GM19455 (cell line): ENCODE measurements at regions not wholly inside any gene's neighbourhood (a gene's known extent, or its start where the extent isn't known, plus 50 kb on each side); places are given as distances from the start of the nearest gene placed in this dataset.

Source experiments
- ATAC-seq: cut with Tn5 transposase; IDR thresholded peaks from one replicate; pipeline ENCODE4 v1.9.1; 2021; ENCODE audit not compliant: unreplicated experiment

DNA sequence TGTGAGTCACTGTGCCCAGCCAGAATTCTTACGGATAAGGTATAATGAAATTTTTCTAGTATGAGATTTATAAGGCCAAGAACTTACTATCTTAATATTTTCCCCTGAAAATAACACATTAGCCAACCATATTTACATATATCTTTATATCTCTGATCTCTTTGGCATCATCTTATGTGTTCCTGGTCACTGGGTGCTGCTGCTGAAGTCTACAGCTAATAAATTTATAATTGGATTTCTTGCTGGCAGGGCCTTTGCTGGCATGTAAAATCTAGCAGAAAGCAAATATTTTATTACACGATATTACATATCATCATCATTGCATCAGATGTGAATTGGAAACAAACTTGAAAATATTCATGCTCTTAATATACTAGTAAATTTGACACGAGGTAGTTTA is 590.7 kb downstream of the ANXA1 start:
- no peak for ATAC-seq

DNA sequence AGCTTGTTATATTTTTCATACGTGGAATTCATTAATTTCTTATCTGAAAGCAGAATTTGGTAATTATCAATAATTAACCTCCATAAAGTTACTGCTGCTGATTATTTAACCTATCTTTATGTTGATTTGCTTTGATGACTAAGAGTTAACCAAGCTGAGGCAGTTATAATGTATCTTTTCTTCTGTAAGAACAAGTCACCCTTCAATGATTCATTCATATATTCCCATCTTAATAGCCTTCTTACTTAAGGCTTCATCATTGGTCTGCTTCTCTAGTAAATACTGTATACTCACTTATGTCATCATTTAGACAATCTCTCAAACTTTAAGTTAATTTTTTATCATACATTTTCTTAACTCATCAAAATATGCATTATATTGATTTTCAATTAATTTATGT is 592.2 kb downstream of the ANXA1 start:
- no peak for ATAC-seq

DNA sequence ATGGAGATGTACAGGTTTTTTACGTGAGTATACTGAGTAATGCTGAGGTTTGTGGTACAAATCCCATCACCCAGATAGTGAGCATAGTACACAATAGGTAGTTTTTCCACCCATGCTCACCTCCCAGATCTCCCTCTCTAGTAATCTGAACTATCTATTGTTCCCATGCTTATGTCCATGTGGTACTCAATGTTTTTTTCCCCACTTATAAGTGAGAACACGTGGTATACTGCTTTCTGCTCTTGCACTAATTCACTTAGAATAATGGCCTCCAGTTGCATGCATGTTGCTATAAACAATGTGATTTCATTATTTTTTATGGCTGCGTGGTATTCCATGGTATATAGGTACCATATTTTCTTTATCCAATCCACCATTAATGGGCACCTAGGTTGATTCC is 593.9 kb downstream of the ANXA1 start:
- ATAC-seq: no peak

DNA sequence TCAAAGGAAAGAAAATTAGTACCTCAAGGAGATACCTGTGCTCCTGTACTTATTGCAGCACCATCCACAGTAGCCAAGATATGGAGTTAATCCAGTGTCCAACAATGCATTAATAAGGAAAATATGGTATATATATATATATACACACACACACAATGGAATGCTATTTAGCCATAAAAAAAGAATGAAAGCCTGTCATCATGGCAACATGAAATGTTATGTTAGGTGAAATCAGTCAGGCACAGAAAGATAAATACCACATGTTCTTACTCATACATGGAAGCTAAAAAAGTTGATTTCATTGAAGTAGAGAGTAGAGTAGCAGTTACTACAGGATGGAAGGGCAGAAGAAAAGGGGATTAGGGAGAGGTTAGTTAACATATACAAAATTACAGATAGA is 601.5 kb downstream of the ANXA1 start:
- ATAC-seq: no peak

DNA sequence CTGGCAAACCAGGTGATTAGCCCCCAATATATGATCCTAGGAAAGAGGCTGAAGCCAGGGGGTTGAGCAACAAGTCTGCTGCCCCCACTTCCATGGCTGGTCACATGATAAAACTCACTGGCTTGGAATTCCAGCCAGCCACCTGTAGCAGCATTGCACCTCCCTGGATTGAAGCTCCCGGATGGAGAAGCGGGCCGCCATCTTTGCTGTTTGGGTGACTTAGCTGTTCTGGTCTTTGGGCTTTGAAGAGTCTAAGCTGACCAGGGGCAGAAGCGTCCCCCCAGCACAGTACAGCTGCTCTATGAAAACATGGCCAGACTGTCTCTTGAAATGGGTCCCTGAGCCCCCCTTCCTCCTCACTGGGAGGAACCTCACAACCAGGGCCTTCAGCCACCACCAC is 610.2 kb downstream of the ANXA1 start:
- ATAC-seq: no peak

DNA sequence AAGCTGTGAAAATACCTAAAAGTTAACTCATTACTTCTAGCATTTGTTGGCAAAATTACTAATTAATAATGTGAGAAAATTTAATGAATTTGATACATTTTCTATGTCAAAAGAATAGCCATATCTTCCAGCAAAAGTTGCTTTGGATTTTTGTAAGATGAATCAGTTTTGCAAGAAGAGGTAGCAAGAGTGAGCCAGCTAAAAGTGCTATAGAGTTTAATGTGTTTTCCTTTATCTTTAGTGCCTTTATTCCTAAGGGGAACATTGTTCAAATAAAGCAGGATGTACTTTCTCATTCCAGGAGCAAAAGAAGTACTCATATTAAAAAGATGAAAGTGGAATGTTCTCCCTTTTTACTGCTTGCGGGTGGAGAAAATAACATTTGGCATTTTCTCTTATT is 622.2 kb downstream of the ANXA1 start:
- no peak for ATAC-seq

DNA sequence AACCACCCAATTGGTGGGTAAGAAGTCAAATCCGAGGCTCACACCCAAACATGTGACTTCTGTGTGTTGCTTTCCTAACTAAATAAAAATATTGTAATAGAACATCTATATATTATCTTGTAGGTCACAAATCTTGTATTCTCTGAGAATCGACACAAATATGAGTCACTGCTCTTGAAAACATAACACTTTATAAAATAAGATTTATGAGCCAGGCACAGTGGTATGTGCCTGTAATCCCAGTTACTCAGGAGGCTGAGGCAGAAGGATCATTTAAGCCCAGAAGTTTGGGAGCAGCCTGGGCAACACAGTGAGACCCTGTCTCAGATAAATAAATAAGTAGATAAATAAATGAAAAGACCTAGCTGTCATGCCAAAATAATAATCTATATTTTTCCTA is 624.1 kb downstream of the ANXA1 start:
- no peak for ATAC-seq

DNA sequence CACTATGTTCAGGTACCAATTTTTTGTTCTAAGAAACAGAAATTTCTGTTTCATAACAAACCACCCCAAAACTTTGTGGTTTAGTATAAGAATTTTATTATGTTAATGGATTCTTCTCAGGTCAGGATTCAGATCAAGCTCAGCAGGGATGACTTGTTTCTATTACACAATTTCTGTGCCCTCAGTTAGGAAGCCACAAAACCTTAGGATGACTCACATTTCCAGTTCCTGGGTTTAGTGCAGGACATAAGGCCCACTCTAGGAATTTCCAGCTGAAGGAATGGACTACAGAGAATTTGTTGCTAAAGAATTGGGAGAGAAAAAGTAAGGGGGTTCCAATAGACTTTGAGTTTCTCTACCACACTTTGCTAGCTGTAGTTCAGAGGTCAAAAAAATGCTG is 629.3 kb downstream of the ANXA1 start:
- no peak for ATAC-seq

DNA sequence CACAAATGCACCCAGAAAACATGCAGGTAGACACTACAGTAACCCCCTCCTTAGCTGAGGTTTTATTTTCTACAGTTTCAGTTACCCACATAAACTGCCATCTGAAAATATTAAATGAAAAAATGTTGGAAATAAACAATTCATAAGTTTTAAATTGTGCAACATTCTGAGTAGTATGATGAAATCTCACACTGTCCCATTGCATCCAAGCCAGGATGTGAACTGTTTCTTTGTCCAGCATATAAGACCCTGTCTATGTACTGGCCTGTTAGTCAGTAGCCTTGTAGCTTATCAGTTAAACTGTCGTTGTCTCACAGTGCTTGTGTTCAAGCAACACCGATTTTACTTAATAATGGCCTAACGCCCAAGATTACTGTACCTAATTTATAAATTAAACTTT is 630.5 kb downstream of the ANXA1 start:
- ATAC-seq: no peak

DNA sequence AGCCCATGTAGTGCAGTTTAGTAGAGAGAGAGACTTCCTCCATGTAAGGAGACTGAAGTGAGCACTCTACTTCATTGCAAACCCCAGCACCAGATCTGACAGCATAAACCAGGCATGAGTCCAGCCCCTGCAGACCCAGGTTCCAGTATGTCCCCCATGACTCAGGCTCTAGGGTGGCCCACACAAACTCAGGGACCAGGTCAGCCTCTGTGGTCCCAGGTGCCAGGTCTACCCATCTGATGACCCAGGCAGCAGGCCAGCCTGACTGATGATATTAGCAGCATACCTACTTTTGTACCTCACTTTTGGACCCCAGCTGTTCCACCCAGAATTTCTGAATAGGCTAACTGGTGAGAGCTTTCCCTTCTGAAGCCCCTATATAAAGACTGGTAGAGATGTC is 647.8 kb downstream of the ANXA1 start:
- no peak for ATAC-seq

DNA sequence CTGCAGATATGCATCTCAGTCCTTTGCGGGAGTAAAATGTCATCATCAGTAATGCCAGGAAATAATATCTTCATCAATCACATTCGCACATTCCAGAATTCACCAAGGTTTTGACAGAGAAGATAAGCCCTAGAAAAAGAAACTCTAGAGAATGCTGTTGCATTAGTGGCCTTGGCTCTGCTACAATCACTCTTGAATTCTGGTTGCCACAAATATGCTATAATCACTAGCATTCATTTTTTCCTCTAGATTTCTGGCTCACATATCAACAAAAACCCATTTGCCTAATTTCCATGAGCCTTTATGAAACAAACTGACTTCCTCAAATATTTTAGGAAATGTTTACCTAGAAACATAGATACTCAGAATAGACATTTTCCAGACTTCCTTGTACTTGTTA is 653.4 kb downstream of the ANXA1 start:
- no peak for ATAC-seq

DNA sequence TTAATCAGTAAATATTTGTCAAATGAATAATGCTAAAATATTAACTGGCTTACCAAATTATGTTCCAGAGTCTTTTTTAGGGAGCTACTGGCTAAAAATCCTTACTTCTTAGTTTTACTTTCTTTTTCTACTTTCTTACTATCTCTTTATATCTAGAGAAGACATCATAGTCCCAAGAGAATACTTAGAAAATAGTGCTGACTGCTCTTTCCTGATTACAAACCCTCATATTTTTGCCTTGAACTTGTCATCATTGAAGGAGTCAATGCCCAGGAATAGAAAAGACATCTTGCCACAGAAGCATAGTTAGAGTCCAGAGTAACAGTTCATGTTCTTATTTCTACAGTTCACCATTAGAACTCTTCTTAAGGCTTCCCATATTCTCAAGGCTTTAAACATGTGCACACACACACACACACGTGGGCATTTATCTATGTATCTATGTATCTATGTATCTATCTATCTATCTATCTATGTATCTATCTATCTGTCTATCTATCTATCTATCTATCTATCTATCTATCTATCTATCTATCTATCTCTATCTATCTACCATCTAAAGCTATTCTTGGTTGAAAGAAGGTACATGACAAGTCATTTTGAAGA is 654.3 kb downstream of the ANXA1 start:
- no peak for ATAC-seq

DNA sequence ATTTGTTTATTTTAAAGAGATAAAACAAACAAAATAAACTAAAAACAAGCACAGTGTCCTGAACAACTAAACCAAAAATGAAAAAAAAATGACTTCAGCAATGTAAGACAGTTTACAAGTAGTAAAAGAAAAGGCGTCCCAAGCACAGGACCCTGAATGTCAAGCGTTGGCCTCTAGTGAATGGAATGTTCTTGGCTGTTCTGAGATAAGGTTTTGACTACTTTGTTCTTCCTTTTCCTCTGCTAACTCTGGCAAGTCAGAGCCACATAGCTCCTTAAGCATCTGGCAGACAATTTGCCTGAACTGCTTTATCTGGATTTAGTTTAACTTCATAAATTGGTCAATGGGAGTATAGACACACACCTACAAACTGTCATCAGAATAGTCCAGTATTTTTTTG is 655.2 kb downstream of the ANXA1 start:
- no peak for ATAC-seq

DNA sequence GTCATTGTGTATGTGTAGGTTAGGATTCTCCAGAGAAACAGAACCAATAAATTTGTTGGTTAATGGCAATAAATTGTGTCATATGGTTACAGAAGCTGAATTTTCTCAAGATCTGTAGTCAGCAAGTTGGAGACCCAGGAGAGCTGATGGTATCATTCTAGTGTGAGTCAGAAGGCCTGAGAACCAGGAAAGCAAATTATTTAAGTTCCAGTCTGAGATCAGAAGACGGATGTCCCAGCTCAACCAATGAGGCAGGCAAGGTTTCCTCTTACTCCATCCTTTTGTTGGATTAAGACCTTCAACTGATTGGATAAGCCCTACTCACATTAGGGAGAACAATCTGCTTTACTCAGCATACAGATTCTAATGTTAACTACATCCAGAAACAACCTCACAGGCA is 656.3 kb downstream of the ANXA1 start:
- no peak for ATAC-seq

DNA sequence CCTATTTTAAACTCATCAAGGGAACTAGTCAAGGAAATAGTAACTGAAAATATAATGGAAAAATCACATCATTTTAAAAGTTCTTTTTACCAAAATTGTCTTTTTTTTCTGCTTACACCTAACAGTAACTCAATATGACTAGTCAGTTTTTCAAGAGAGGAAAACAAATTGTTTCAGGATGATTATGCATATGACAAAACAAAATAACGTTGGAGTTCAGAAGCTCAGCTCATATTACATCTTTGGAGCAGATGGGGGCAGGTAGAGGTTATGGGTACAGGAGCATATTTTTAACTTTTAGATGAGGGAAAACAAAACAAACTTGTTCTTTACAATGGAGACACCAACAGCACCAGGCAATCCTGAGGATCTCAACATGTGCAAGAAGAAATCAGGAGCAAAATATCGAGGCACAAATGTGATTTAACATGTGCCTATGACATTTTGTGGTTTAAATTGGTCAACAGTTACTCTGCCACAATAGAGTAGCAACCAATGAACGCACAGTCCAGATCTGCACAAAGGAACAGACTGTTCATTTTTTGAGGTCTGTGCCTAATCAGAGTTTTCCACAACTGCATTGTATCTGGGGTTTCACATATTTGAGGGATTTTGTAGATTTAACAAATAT is 659.0 kb downstream of the ANXA1 start:
- no peak for ATAC-seq

DNA sequence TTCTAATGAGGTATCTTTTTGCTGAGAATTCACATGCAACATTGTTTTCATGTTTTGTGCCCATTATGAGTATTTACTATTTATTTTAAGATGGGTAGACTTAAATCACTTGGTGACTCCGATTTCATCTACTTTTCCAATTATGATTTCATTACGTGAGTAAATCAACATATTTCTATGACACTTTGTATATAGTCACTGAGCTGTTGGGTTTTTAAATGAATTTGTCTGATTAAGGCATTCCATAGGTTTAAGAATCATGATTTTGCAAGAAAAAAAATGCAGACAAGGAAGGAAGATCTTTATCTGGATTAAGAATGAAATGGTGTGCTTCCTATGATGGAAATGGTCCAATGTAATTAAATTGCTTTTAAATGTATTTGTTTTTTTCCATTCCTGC is 661.9 kb downstream of the ANXA1 start:
- no peak for ATAC-seq

DNA sequence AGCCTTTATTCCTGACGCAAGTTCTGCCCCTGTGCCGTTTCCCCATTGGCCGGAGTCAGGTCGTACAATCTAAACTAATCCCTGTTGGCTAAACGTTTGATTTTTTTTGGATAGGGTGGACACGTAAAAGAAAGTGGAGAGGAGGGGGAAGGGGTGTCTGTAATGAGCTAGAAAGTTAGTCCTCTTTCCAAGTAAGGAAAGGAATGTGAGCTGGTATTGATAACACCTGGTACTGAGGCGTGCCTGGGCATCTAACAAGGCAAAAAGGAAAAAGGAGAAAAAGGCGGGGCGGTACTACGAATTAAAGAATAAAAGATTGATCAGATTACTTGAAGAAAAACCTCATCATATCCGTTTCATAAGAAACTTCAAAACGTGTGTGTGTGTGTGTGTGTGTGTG is 665.2 kb downstream of the ANXA1 start:
- no peak for ATAC-seq

DNA sequence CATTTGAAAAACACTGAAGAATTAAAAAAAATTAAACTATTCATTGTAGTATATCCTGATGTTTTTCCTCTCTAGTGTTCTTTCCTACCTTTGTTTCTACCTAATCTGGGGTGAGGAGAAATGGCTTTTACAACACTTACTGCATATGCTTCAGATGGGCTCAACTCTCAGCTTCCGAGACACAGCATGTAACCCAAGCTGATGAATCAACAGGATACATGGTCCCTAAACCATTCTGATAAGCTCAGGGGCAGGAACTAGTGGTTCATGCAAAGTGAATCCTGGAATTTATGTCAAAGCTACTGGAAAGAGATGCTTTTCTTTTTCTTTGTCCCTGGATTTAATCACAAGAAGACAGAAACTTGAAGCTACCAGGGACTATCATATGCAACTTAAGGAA is 672.5 kb upstream of the RORB start:
- no peak for ATAC-seq

DNA sequence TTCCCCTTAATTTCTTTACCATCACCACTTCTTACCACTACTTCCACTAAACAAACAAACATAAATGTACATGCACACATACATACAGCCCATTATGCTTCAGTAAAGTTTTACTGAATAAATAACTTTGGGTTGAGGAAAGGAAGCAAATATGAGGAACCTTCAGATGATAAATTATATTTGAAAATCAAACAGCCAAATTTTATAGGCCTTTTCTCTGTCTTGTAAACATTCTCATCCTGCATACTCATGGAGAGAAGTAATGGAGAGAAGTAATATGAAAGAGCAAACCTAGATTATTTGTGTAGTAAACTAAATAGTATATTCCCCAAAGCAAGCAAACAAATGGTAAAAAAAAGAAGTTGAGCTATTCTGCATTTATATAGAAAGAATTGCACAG is 658.3 kb upstream of the RORB start:
- no peak for ATAC-seq

DNA sequence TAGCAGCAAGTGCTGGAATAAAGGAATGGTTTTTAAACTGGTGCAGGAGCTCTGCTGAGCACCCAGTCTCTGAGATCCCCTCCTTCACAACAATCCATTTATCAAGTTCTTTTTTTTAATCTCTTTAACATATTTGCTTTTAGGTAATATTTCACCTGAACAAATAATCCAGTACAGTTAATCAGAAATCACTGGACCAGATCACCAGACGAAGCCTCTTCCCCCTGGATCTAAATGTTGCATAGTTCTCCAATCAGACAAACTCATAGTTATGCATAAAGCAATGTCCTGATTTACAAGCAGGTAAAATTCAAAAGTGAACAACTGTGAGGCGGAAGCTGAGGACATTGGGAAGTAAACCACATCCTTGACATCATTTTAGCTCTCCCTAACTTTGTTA is 657.7 kb upstream of the RORB start:
- ATAC-seq: no peak

DNA sequence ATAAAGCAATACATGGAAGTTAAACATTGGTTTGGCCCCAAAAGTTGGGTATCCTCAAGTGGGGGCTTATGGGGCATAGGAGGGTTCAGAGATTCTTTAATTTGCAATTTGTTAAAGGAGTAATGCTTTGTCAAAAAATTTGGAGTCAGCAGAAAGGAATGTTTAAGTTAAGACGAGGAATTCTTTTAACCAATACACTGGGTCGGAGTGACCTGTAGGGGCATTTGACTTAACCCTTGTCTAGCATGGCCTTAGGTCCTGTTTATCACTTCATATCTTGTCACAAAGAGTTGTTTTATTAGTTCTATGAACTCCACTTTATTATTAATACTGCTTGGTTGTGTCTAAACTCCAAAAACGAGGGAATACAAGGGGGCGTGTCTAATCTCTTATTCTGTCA is 656.1 kb upstream of the RORB start:
- no peak for ATAC-seq

DNA sequence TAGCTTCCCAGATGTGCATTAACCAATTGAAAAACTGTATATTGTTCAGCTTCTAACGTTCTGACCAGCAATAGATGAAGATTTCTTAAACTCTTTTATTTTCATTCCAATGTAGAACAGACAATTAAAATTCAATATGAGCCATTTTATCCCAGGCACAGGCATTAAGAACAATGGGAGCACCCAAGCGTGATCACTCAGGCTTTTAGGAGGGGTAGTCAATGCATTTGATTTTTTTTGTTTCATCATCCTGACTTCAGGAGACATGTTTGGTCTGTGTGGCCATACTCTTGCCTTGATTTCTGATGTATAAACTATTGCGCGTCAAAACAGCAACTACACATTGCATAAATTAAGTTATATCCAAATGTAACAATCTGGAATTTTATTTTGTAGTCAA is 653.0 kb upstream of the RORB start:
- ATAC-seq: no peak

DNA sequence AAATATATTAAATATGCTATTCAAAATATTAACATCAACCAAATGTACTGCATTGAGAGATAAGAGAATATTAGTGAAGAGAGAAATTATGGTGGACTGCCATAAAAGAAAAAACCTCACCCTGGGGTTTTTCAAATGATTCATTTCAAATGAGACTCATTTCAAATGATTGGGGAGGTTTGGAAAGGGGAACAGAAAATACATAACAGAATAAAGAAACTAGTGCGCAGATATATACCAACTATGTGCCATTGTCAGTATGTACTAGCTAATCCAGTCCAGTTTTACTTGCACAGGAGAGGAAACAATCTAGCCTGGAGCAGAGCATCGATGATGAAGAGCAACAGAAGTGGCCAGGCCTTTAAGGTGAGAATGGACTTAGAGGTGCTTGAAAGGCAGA is 651.6 kb upstream of the RORB start:
- ATAC-seq: no peak
